ENCODE measurements at regions not wholly inside any gene's neighbourhood (a gene's known extent, or its start where the extent isn't known, plus 50 kb on each side); places are given as distances from the start of the nearest gene placed in this dataset.

DNA sequence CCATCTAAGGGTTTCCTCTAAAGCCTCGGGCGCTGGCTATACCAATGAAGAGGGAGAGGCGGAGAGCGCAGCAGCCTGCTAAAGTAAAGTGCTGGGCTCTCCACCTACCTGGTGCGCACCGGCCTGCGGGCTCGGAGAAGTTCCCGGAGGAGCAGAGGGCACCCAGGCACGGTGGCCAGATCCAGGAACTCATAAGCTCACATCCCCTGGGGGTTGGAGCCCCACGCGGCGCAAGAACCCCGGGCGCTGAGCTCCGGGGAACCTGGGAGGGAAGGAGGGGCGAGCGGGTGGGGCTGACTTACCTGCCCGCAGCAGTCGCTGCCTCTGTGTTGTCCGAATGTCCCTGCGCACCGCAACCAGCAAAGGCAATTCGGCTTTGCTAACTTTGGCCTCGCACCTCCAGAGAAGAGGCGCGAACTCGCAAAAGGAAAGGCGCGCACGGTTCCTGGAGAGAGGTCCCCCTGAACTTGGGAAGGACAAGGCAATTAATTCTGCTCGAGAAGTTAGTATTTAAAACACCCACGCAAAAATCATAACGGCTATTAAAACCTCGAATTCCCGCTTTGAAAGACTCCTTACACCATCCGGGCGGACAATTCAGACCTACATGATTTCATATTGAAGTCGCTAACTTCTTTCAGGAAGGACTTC, 127.6 kb upstream of the C11orf58 start:
- Histone ChIP-seq H4K20me1 (ENCODE audit: control insufficient read depth, insufficient read depth, low read length, poor library complexity, severe bottlenecking) (no peaks in the 10 kb centered on the region), H3K79me2 (ENCODE audit: control insufficient read depth, insufficient read depth, low read length) (no peaks in the 10 kb centered on the region), H3K9me3 (ENCODE audit: control extremely low read depth in 1 of 3, control insufficient read depth in 2 of 3, insufficient read depth in 1 of 3, low read length in 2 of 3) (peaks cover 0 to 56% (median 10%) of the 10 kb centered on the region in 3 donors), H3K4me3 (ENCODE audit: control extremely low read depth in 1 of 5, extremely low read depth in 1 of 5, insufficient read depth in 1 of 5, low read depth in 2 of 5, low read length in 4 of 5) (no peak overlapping the region), H3K9ac (ENCODE audit: low read length) (no peak overlapping the region), H3K36me3 (replicated peaks in 1 of 2; ENCODE audit: control extremely low read depth in 1 of 2, control insufficient read depth in 1 of 2, extremely low read depth in 1 of 2, insufficient read depth in 2 of 2, low read length in 1 of 2) (no peaks in the 10 kb centered on the region), H3K27me3 (replicated peaks in 1 of 4; ENCODE audit: control extremely low read depth in 1 of 4, control insufficient read depth in 3 of 4, insufficient read depth in 4 of 4, low read length in 3 of 4) (peaks cover under 1 to 82% (median 64%) of the 10 kb centered on the region in 4 experiments), H3K4me1 (ENCODE audit: control insufficient read depth in 2 of 2, insufficient read depth in 2 of 2, low read length in 2 of 2) (peaks cover 30 to 43% of the 10 kb centered on the region in 2 donors), H2AFZ (ENCODE audit: insufficient read depth, low read depth, low read length, poor library complexity, severe bottlenecking) (no peak overlapping the region), H3K4me2 (replicated peaks; ENCODE audit: low read depth, low read length, poor library complexity, severe bottlenecking) (no peak overlapping the region), H3K27ac (ENCODE audit: low read length in 2 of 2) (no peak overlapping the region)
- Mint-ChIP-seq H3K27me3 (peaks cover 47% of the 10 kb centered on the region), H3K27ac (no peak overlapping the region), H3K9me3 (ENCODE audit: insufficient read depth) (peaks cover 4% of the 10 kb centered on the region), H3K4me3 (no peak overlapping the region), H3K4me1 (peaks cover 25% of the 10 kb centered on the region)
- ATAC-seq (ENCODE audit: low read depth): no peak
- DNase-seq: no peak
- ChIA-PET CTCF (no interaction called here), POLR2A (no interaction called here)
- WGBS (ENCODE audit: insufficient coverage): 20% methylated on average over 33 of the region's 39 CpGs
- TF ChIP-seq, protein P1, sequence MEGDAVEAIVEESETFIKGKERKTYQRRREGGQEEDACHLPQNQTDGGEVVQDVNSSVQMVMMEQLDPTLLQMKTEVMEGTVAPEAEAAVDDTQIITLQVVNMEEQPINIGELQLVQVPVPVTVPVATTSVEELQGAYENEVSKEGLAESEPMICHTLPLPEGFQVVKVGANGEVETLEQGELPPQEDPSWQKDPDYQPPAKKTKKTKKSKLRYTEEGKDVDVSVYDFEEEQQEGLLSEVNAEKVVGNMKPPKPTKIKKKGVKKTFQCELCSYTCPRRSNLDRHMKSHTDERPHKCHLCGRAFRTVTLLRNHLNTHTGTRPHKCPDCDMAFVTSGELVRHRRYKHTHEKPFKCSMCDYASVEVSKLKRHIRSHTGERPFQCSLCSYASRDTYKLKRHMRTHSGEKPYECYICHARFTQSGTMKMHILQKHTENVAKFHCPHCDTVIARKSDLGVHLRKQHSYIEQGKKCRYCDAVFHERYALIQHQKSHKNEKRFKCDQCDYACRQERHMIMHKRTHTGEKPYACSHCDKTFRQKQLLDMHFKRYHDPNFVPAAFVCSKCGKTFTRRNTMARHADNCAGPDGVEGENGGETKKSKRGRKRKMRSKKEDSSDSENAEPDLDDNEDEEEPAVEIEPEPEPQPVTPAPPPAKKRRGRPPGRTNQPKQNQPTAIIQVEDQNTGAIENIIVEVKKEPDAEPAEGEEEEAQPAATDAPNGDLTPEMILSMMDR (IDR thresholded peaks at IDR 0.05): no peak
- TF ChIP-seq EZH2 (IDR thresholded peaks at IDR 0.05; ENCODE audit: borderline replicate concordance, insufficient read depth, low read depth, low read length, poor library complexity, severe bottlenecking): no peak
- intact Hi-C loops (cut with micrococcal nuclease): no loop called here

DNA sequence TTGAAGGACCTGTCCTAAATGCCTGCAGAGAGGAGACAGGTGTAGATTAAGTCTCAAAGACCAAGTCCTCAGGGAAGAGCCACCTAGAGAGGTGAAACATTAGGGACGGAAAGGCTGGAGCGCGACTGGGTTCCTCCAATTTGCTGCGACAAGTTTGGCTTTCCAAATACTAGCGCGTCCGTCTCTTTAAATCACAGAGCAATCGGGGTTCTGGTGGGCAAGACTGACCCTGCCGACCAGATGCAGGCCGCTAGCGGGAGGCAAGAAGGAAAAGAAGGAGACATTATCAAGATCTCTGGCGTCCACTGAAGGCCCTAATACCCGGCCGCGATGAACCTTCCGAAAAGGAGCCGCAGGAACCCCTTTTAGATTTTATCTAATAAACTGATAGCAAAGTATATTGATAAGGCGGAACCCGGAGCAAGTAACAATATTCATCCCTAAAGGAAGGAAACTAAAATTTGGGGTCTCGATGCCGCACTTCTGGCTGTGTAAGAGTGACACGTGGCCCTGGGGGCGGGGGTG, 128.2 kb upstream of the C11orf58 start:
- peaks cover 31% of the 10 kb centered on the region for H3K4me1 Mint-ChIP-seq

More for the DNA sequence above, 128.2 kb upstream of the C11orf58 start:
- Histone ChIP-seq H3K4me1 (ENCODE audit: control insufficient read depth in 2 of 2, insufficient read depth in 2 of 2, low read length in 2 of 2) (peaks cover 36 to 49% of the 10 kb centered on the region in 2 donors), H4K20me1 (ENCODE audit: control insufficient read depth, insufficient read depth, low read length, poor library complexity, severe bottlenecking) (no peaks in the 10 kb centered on the region), H3K27ac (ENCODE audit: low read length in 2 of 2) (no peak overlapping the region), H3K79me2 (ENCODE audit: control insufficient read depth, insufficient read depth, low read length) (no peaks in the 10 kb centered on the region), H3K36me3 (replicated peaks in 1 of 2; ENCODE audit: control extremely low read depth in 1 of 2, control insufficient read depth in 1 of 2, extremely low read depth in 1 of 2, insufficient read depth in 2 of 2, low read length in 1 of 2) (no peaks in the 10 kb centered on the region), H3K4me2 (replicated peaks; ENCODE audit: low read depth, low read length, poor library complexity, severe bottlenecking) (no peak overlapping the region), H3K4me3 (ENCODE audit: control extremely low read depth in 1 of 5, extremely low read depth in 1 of 5, insufficient read depth in 1 of 5, low read depth in 2 of 5, low read length in 4 of 5) (no peak overlapping the region), H3K9ac (ENCODE audit: low read length) (no peak overlapping the region), H3K9me3 (ENCODE audit: control extremely low read depth in 1 of 3, control insufficient read depth in 2 of 3, insufficient read depth in 1 of 3, low read length in 2 of 3) (peaks cover 0 to 62% (median 10%) of the 10 kb centered on the region in 3 donors), H3K27me3 (replicated peaks in 1 of 4; ENCODE audit: control extremely low read depth in 1 of 4, control insufficient read depth in 3 of 4, insufficient read depth in 4 of 4, low read length in 3 of 4) (peaks cover 0 to 83% (median 67%) of the 10 kb centered on the region in 4 experiments), H2AFZ (ENCODE audit: insufficient read depth, low read depth, low read length, poor library complexity, severe bottlenecking) (no peak overlapping the region)
- DNase-seq (no peak), ATAC-seq (ENCODE audit: low read depth) (no peak)
- H3K9me3 Mint-ChIP-seq (ENCODE audit: insufficient read depth): peaks cover 4% of the 10 kb centered on the region
- H3K27ac Mint-ChIP-seq: no peak overlapping the region
- peaks cover 50% of the 10 kb centered on the region for H3K27me3 Mint-ChIP-seq
- H3K4me3 Mint-ChIP-seq: no peak overlapping the region
- ChIA-PET POLR2A (no interaction called here), CTCF (no interaction called here)
- WGBS (ENCODE audit: insufficient coverage): 49% methylated on average over 11 of the region's 23 CpGs
- TF ChIP-seq EZH2 (IDR thresholded peaks at IDR 0.05; ENCODE audit: borderline replicate concordance, insufficient read depth, low read depth, low read length, poor library complexity, severe bottlenecking): no peak
- TF ChIP-seq, protein P1 (IDR thresholded peaks at IDR 0.05): no peak
- intact Hi-C loops (cut with micrococcal nuclease): no loop called here
